Activated T-helper 2 cell treated with anti-CD3 and anti-CD28 coated beads, Interferon-gamma antibody, Interleukin-2, Interleukin-4, amounts not matched to agents 10 μg/mL and 5 μg/mL and 100 μg/mL, durations not matched to agents 14 hours and 24 hours and 36 hours (primary cell): ENCODE measurements at regions not wholly inside any gene's neighbourhood (a gene's known extent, or its start where the extent isn't known, plus 50 kb on each side); places are given as distances from the start of the nearest gene placed in this dataset.
"Not testable (repeated sequence)": the region's sequence is repeated elsewhere in the genome, so short reads cannot be mapped to it uniquely, and the experiment has no call there.

Source experiments
- DNase-seq: peaks from one replicate; pipeline ENCODE4 v3.0.0; 2021; ENCODE audit warnings: low spot score
- H3K27ac Mint-ChIP-seq: one replicate; pipeline ENCODE4 v1.8.0; 2021; ENCODE audit warnings: mixed read lengths
- H3K27me3 Mint-ChIP-seq: one replicate; pipeline ENCODE4 v1.8.0; 2021; ENCODE audit warnings: low read depth, mixed read lengths
- H3K36me3 Mint-ChIP-seq: one replicate; pipeline ENCODE4 v1.8.0; 2021; ENCODE audit warnings: low read depth, mixed read lengths
- H3K4me1 Mint-ChIP-seq: one replicate; pipeline ENCODE4 v1.8.0; 2021; ENCODE audit warnings: low read depth, mixed read lengths
- H3K4me3 Mint-ChIP-seq: one replicate; pipeline ENCODE4 v1.8.0; 2021; ENCODE audit warnings: low read depth, mild to moderate bottlenecking, moderate library complexity, mixed read lengths
- H3K9me3 Mint-ChIP-seq: one replicate; pipeline ENCODE4 v1.8.0; 2021; ENCODE audit warnings: mixed read lengths
- intact Hi-C: fragments of 100-400 bp; cut with micrococcal nuclease; formaldehyde crosslinking; loops from one replicate; pipeline ENCODE4 v1.15.1; 2023

- Mint-ChIP-seq H3K9me3 (peaks cover 5% of the 10 kb centered on the region), H3K27me3 (no peaks in the 10 kb centered on the region), H3K27ac (no peak overlapping the region), H3K4me3 (no peak overlapping the region), H3K36me3 (no peaks in the 10 kb centered on the region), H3K4me1 (no peaks in the 10 kb centered on the region)
- intact Hi-C loops: no loop called here
- DNase-seq: no peak
Observed at GRCh38 chr9:102479191-102479590, 515.9 kb upstream of the CYLC2 start.

GRCh38 chr9:102474357-102474756 lies 520.8 kb upstream of the CYLC2 start:
- H3K36me3 Mint-ChIP-seq: no peaks in the 10 kb centered on the region
- intact Hi-C loops: no loop called here
- H3K27me3 Mint-ChIP-seq: no peaks in the 10 kb centered on the region
- DNase-seq: no peak
- no peaks in the 10 kb centered on the region for H3K4me1 Mint-ChIP-seq
- peaks cover 6% of the 10 kb centered on the region for H3K9me3 Mint-ChIP-seq
- no peak overlapping the region for H3K27ac Mint-ChIP-seq
- no peak overlapping the region for H3K4me3 Mint-ChIP-seq

- H3K27me3 Mint-ChIP-seq, intact Hi-C loops, H3K27ac Mint-ChIP-seq, H3K4me3 Mint-ChIP-seq, H3K4me1 Mint-ChIP-seq, DNase-seq, H3K36me3 Mint-ChIP-seq: not testable (repeated sequence)
- H3K9me3 Mint-ChIP-seq: peaks cover 29% of the 10 kb centered on the region
Observed at GRCh38 chr9:102469430-102469829, 525.7 kb upstream of the CYLC2 start.

- H3K27me3 Mint-ChIP-seq: no peaks in the 10 kb centered on the region
Observed at GRCh38 chr9:102461156-102461819, 533.8 kb upstream of the CYLC2 start.

GRCh38 chr9:102459828-102460227 lies 535.3 kb upstream of the CYLC2 start:
- H3K27me3 Mint-ChIP-seq: no peaks in the 10 kb centered on the region
- no peaks in the 10 kb centered on the region for H3K36me3 Mint-ChIP-seq
- no peaks in the 10 kb centered on the region for H3K4me1 Mint-ChIP-seq
- no peak overlapping the region for H3K27ac Mint-ChIP-seq
- DNase-seq: no peak
- H3K4me3 Mint-ChIP-seq: no peak overlapping the region
- intact Hi-C loops: no loop called here
- peaks cover 40% of the 10 kb centered on the region for H3K9me3 Mint-ChIP-seq

More at GRCh38 chr9:102461156-102461819, 533.8 kb upstream of the CYLC2 start:
- Mint-ChIP-seq H3K36me3 (no peaks in the 10 kb centered on the region), H3K9me3 (peaks cover 47% of the 10 kb centered on the region), H3K4me3 (no peak overlapping the region), H3K27ac (no peak overlapping the region), H3K4me1 (no peaks in the 10 kb centered on the region)
- no peak for DNase-seq
- intact Hi-C loops: no loop called here

GRCh38 chr9:102456562-102456961 lies 538.6 kb upstream of the CYLC2 start:
- Mint-ChIP-seq H3K4me3 (no peak overlapping the region), H3K4me1 (no peaks in the 10 kb centered on the region), H3K36me3 (no peaks in the 10 kb centered on the region), H3K27me3 (no peaks in the 10 kb centered on the region), H3K9me3 (peaks cover 20% of the 10 kb centered on the region), H3K27ac (no peak overlapping the region)
- no peak for DNase-seq
- intact Hi-C loops: no loop called here

GRCh38 chr9:102445906-102446305 lies 549.2 kb upstream of the CYLC2 start:
- Mint-ChIP-seq H3K27me3 (no peaks in the 10 kb centered on the region), H3K36me3 (no peaks in the 10 kb centered on the region), H3K9me3 (peaks cover 26% of the 10 kb centered on the region), H3K4me3 (no peak overlapping the region), H3K27ac (no peak overlapping the region), H3K4me1 (no peaks in the 10 kb centered on the region)
- intact Hi-C loops: no loop called here
- DNase-seq: no peak

GRCh38 chr9:102445181-102445747 lies 549.9 kb upstream of the CYLC2 start:
- intact Hi-C loops: no loop called here
- no peaks in the 10 kb centered on the region for H3K36me3 Mint-ChIP-seq
- H3K27ac Mint-ChIP-seq: no peak overlapping the region
- no peak overlapping the region for H3K4me3 Mint-ChIP-seq
- peaks cover 26% of the 10 kb centered on the region for H3K9me3 Mint-ChIP-seq
- H3K4me1 Mint-ChIP-seq: no peaks in the 10 kb centered on the region
- no peaks in the 10 kb centered on the region for H3K27me3 Mint-ChIP-seq
- DNase-seq: no peak

GRCh38 chr9:102439583-102439982 lies 555.5 kb upstream of the CYLC2 start:
- H3K4me3 Mint-ChIP-seq: no peak overlapping the region
- H3K27me3 Mint-ChIP-seq: no peaks in the 10 kb centered on the region
- no peak overlapping the region for H3K27ac Mint-ChIP-seq
- no peak for DNase-seq
- no peaks in the 10 kb centered on the region for H3K4me1 Mint-ChIP-seq
- H3K36me3 Mint-ChIP-seq: no peaks in the 10 kb centered on the region
- intact Hi-C loops: no loop called here
- peaks cover 5% of the 10 kb centered on the region for H3K9me3 Mint-ChIP-seq

GRCh38 chr9:102436599-102436998 lies 558.5 kb upstream of the CYLC2 start:
- H3K36me3 Mint-ChIP-seq, H3K27ac Mint-ChIP-seq, DNase-seq, H3K9me3 Mint-ChIP-seq, intact Hi-C loops, H3K27me3 Mint-ChIP-seq, H3K4me3 Mint-ChIP-seq, H3K4me1 Mint-ChIP-seq: not testable (repeated sequence)

GRCh38 chr9:102435427-102435826 lies 559.7 kb upstream of the CYLC2 start:
- intact Hi-C loops: no loop called here
- Mint-ChIP-seq H3K27ac (no peak overlapping the region), H3K36me3 (no peaks in the 10 kb centered on the region), H3K27me3 (no peaks in the 10 kb centered on the region), H3K4me1 (no peaks in the 10 kb centered on the region), H3K9me3 (peaks cover 5% of the 10 kb centered on the region), H3K4me3 (no peak overlapping the region)
- no peak for DNase-seq

- no peak for DNase-seq
- Mint-ChIP-seq H3K9me3 (peaks cover 5% of the 10 kb centered on the region), H3K4me1 (no peaks in the 10 kb centered on the region), H3K4me3 (no peak overlapping the region), H3K27ac (no peak overlapping the region), H3K36me3 (no peaks in the 10 kb centered on the region), H3K27me3 (no peaks in the 10 kb centered on the region)
- intact Hi-C loops: no loop called here
Observed at GRCh38 chr9:102434545-102434944, 560.6 kb upstream of the CYLC2 start.

GRCh38 chr9:102428305-102428704 lies 566.8 kb upstream of the CYLC2 start:
- intact Hi-C loops: no loop called here
- H3K4me3 Mint-ChIP-seq: no peak overlapping the region
- no peaks in the 10 kb centered on the region for H3K4me1 Mint-ChIP-seq
- H3K9me3 Mint-ChIP-seq: peaks cover 8% of the 10 kb centered on the region
- H3K27me3 Mint-ChIP-seq: no peaks in the 10 kb centered on the region
- H3K27ac Mint-ChIP-seq: no peak overlapping the region
- no peak for DNase-seq
- H3K36me3 Mint-ChIP-seq: no peaks in the 10 kb centered on the region
